GM10266 (cell line): ENCODE measurements at regions not wholly inside any gene's neighbourhood (a gene's known extent, or its start where the extent isn't known, plus 50 kb on each side); places are given as distances from the start of the nearest gene placed in this dataset.

Experiments used
- DNase-seq: peaks from one replicate; pipeline ENCODE4 v3.0.0; 2012; ENCODE audit errors: extremely low spot score
- CTCF ChIP-seq: IDR thresholded peaks from 2 replicates; pipeline ENCODE4 v1.5.1; 2012; ENCODE audit warnings: mild to moderate bottlenecking, low read depth; ENCODE audit not compliant: control insufficient read depth, insufficient read depth; ENCODE audit errors: missing control alignments

GRCh38 chr12:87116780-87117179 is 860.6 kb upstream of the MGAT4C start:
- no peak for DNase-seq
- TF ChIP-seq CTCF = no peak

GRCh38 chr12:87112571-87113345 is 856.6 kb upstream of the MGAT4C start:
- no peak for DNase-seq
- TF ChIP-seq CTCF = no peak

- DNase-seq = no peak
- no peak for TF ChIP-seq CTCF
These were observed 851.6 kb upstream of the MGAT4C start for GRCh38 chr12:87107766-87108165.

GRCh38 chr12:87107270-87107669 is 851.1 kb upstream of the MGAT4C start:
- no peak for TF ChIP-seq CTCF
- no peak for DNase-seq

- TF ChIP-seq CTCF = no peak
- no peak for DNase-seq
These were observed 839.9 kb upstream of the MGAT4C start for GRCh38 chr12:87096082-87096585.

- TF ChIP-seq CTCF = no peak
- DNase-seq = no peak
These were observed 838.2 kb upstream of the MGAT4C start for GRCh38 chr12:87094356-87094755.

GRCh38 chr12:87092421-87092820 is 836.2 kb upstream of the MGAT4C start:
- no peak for TF ChIP-seq CTCF

More at GRCh38 chr12:87092421-87092820, 836.2 kb upstream of the MGAT4C start:
- DNase-seq = no peak
